HG03378 (cell line): ENCODE measurements at regions not wholly inside any gene's neighbourhood (a gene's known extent, or its start where the extent isn't known, plus 50 kb on each side); places are given as distances from the start of the nearest gene placed in this dataset.
A peak's percentile ranks its signal among the peaks of the same experiment; 100 is the strongest.

Experiments used
- ATAC-seq: cut with Tn5 transposase; IDR thresholded peaks from one replicate; pipeline ENCODE4 v1.9.1; 2021; ENCODE audit warnings: mild to moderate bottlenecking, moderate library complexity; ENCODE audit not compliant: unreplicated experiment

GRCh38 chr2:41935002-41935401 is 112.8 kb upstream of the PKDCC start:
- ATAC-seq, result no peak

GRCh38 chr2:41935825-41936224 is 112.0 kb upstream of the PKDCC start:
- ATAC-seq, result no peak

DNA sequence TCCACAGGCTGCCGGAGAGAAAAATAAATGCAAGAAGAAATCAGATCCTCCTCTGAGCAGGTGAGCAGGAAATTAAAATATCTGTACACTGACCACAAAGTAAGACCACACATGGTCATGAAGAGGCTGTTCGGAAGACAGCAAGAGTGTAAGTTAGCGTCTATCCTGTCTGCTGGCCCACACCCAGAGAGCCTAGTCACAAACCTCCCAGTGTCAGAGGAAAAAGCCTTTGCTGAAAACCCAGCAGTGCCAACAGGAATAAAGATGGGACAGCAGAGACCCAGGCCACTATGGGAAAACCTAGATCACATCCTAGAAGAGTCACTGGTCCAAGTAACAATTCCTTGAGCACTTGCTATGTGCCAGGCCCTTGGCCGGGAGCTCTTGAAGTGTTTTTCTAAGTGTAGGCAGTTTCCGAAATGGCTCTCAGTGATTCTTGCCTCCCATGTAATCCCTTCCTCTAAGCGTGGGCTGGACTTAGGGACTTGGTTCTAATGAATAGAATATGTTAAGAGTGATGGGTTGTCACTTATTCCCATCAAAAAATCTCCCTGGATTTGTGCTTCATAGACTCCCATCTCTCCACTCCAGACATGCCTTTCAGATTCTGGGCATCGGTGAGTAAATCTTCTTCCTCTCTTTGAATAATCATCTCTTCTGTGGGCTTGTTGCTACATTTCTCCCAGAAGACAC is 110.9 kb upstream of the PKDCC start:
- ATAC-seq, result no peak

DNA sequence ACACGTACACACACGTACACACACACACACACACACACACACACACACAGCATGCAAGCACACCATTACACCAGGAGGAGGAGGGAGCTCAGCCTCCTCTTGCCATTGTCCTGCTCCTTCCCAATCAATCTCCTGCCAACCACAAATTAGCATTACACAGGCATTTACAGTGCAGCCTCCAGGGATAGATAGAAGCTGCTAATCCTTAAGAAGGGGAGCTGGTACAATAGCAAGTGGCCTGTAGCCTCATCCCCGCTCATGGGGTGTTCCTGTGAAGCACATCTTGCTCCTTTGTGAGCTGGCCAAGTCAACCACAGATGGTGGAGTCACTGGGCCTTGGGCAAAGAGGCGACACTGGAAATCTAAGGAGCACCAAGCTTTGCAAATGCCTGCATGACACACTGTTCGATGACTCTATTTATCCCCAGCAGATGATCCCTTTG is 110.3 kb upstream of the PKDCC start:
- no peak for ATAC-seq

- no peak for ATAC-seq
Measured at GRCh38 chr2:41937921-41938708, 109.7 kb upstream of the PKDCC start.

- ATAC-seq, result no peak
Measured at GRCh38 chr2:41940060-41940744, 107.6 kb upstream of the PKDCC start.

DNA sequence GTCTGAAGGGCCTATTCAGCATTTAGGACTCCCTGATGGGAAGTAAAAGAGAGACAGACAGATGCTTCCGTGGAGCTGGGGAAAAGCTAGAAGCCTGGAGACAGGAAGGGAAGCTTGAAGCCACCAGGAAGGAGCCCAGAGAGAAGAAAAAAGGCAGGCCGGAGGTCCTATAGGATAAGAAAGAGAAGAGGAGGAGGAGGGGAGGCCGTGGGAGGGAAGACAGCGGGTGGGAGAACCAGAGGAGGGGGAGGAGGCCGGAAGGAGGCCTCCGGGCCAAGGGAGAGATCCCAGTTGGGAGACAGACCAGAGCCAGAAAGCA is 107.1 kb upstream of the PKDCC start:
- no peak for ATAC-seq

- no peak for ATAC-seq
Measured at GRCh38 chr2:41941831-41942230, 106.0 kb upstream of the PKDCC start.

DNA sequence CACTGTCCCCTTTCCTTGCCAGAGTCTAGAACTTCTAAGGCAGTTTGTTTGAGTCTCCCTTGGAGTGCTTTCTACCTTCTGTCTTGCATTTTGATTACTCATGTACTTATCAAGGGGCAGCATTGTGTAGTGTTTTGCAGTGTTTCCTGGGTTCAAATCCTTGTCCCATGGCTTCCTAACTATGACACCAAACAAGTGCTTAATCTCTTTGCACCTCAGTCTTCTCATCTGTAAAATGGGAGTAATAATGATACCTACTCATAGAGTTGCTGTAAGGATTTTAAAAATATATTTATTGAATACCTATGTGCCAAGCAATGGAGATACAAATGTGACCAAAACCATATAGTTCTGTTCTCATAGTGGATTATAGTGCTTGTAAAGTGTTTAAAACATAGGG is 105.5 kb upstream of the PKDCC start:
- ATAC-seq, result no peak

DNA sequence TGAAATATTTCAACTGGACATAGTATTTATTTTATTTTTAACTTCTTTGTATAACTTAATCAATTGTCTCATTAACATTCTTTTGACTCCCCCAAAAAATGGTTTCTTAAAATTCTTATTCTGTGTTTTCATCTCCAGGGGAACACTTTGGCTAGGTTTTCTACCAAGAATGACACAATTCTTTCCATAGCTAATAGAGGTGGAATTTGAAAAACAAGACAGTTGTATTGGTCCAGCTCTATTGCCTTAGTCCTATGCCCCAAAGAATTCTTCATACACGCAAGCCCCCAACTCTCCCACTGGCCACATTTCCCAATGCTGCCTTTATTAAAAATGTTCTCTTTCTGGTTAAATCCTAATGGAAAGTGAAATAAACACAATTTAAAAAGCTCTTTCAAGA is 104.7 kb upstream of the PKDCC start:
- ATAC-seq, result no peak

- no peak for ATAC-seq
Measured at GRCh38 chr2:41944220-41944880, 103.5 kb upstream of the PKDCC start.

- no peak for ATAC-seq
Measured at GRCh38 chr2:41947701-41948396, 100.0 kb upstream of the PKDCC start.

DNA sequence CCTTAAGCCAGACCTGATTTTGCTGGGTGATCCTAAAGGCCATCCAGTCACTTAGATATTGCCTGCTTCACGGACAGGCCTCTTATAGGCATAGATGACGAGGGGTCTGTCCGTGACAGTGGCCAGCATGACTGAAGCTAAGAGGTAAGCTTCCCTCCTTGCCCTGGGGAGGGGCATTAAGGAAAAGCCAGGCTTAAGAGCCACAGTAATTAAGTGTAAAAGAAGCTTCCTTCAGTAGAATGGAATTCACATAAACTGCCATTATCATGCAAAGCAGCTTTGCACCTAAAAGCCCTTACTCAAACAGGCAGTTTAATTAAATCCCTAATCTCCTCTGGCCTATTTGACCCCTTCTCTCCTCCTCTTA is 99.4 kb upstream of the PKDCC start:
- no peak for ATAC-seq

GRCh38 chr2:41949091-41949882 is 98.5 kb upstream of the PKDCC start:
- ATAC-seq, result no peak

- ATAC-seq, result no peak
Measured at GRCh38 chr2:41949883-41950665, 97.7 kb upstream of the PKDCC start.

- ATAC-seq, result no peak
Measured at GRCh38 chr2:41950666-41950960, 97.2 kb upstream of the PKDCC start.

DNA sequence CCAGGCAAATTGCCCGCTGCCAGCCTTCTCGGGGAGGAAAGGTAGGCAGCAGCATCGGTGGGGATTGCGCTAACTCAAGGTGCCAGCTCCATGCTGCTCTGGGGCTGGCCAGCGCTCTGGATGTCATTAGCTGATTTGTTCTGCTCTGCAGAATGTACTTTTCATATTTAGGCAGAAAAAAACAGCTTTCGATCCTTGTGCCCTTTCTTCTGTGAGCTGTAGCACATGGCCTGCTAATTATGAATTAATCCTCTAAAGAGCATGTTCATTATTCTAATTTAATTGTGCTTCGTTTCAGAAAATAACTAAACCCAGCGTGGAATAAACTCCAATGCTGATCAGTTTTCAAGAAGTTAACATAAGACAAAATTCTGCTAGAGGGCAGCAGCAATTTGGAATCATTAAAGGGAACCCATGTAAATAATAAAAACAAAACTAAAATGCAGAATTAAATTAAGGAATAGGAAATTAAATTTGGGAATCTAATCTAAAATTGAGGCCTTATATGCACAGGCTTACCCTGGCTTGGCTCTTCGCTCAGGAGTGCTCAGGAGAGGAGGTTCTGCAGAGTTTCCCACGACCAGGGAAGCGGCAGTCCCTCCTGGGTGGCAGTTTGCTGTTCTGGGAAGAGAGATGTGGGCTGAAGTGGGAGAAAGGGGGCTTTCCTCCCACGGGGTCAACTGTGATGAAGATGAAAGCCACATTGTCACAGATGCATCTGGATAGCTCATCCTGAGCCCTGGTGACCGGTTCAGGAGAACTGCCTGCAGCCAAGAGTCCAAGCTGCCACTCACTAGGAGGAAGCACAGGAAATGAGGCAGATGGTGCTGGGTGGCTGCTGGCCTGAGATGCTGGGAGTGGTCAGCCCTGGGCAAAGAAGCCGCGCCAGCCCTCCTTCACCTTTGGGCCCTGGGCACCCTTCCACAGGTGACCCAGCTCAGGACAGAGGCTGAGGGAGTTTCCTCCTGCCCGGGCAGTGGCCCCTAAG is 93.2 kb upstream of the PKDCC start:
- ATAC-seq, result no peak

- ATAC-seq, result peak; percentile 69
Measured at GRCh38 chr2:41955316-41956043, 92.3 kb upstream of the PKDCC start.
